NOMO-1 treated with dmso at 0.1 percent for 144 hours (cell line): ENCODE measurements at regions not wholly inside any gene's neighbourhood (a gene's known extent, or its start where the extent isn't known, plus 50 kb on each side); places are given as distances from the start of the nearest gene placed in this dataset.
"Not testable (repeated sequence)": the region's sequence is repeated elsewhere in the genome, so short reads cannot be mapped to it uniquely, and the experiment has no call there.

Source experiments
- DNase-seq: peaks from one replicate; lab custom pipeline; 2025; ENCODE audit not compliant: unreplicated experiment; lab: John Stamatoyannopoulos, UW

DNA sequence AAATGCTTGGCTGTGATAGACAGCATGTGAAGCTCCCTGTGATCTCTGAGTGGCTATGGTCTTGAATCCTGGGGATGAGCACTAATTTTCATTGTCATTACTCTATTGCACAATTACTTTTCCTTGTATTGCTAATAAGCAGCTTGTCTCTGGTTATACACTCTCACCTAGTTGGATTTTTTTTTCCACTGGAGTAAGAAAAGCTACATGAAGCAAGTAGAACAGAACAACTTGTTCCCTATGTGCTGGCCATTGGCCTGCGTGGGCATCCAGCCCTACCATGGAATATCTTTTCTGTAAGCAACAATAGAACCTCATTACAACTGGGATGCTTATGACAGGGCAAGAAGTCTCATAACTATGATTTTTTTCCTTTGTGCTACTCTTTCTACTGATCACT, 807.4 kb downstream of the TNS3 start:
- DNase-seq: no peak

DNA sequence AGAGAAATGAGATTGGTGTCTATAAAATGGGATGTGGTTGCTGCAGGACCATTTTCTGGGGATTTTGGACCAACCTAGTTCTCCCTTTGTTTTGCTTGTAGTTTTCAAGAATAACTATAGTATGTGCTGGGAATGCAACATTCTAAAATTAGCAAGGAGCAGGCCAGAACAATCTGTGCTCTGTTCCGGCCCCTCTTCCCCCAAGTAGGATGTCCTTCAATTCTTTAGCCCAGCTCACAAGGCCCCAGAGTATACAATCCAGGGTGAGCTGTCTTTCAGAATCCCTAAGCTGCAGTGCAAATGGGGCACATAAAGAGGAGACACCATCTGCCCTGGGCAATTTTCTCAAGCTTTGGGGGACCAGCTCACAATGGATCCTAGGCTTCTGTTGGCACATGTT, 809.1 kb downstream of the TNS3 start:
- DNase-seq: no peak

DNA sequence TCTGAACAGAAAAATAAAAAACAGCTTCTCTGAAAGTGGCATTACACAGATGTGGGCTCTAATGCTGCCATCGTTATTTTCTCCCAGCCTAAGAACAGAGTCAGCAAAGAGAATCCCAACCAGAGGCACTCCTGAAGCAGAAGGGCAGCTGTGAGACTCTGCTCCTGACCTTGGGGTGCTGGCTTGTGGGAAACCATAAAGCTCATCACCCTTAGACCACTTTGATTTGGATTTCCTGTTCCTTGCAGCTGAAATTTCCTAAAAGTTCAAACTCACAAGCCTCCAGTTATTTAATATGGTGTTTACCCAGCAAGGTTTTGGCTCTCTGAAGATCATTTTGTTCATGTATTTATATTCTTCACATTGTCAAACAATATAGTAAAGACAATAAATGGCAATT, 814.8 kb downstream of the TNS3 start:
- no peak for DNase-seq

DNA sequence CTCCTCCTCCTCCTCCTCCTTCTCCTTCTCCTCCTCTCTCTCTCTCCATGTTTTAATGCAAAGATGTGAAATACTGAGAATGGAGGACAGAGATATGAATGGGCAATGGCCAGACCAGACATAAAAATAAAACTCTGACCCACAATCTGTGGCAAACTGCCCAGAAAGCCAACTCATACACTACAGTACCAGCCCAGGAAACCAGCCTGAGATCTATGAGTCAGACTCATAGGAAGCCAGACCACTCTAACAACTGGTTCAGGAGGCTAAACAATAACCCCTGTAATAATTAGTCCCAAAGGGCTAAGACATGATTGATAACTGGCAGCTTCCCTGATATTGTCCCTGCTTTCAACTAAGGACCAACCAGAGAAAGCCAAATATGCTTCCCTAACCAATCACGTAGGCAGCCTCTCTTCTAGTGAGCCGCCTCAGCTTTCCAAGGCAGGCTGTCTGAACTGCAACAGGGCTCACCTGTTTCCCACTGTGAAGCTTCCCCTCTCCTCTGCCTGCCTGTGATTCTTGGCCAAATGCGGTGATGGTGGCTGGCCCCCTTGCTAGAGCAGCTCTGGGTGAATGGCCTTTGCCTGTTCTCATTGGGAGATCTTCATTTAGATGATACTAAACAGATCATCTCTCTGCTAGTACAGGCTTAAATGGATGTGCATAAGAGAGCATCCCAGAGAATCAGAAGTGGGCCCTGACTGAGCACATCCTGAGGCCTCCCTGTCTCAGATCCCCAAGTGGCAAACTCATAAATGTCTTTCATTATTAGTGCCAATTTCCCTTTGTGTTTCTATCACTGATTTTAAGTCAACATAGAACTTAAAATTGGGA, 817.6 kb downstream of the TNS3 start:
- DNase-seq: no peak

DNA sequence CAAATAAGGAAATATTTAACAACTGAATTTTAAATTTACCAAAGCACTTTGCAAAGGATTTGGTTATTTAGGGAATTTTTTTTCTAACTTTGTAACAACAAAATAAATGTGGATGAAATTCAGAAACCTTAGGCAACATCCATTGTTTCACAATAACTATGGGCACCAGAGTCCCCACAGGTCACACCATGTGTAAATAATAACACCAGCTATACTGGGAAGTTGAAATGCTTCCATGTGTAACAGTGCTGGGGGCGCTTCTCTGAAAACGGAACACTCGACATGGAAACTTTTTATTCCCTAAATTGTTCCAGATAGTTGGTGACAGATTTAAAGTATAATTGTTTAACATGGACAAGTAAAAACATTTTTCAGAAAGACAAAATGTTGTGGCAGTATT, 818.6 kb downstream of the TNS3 start:
- DNase-seq: no peak

DNA sequence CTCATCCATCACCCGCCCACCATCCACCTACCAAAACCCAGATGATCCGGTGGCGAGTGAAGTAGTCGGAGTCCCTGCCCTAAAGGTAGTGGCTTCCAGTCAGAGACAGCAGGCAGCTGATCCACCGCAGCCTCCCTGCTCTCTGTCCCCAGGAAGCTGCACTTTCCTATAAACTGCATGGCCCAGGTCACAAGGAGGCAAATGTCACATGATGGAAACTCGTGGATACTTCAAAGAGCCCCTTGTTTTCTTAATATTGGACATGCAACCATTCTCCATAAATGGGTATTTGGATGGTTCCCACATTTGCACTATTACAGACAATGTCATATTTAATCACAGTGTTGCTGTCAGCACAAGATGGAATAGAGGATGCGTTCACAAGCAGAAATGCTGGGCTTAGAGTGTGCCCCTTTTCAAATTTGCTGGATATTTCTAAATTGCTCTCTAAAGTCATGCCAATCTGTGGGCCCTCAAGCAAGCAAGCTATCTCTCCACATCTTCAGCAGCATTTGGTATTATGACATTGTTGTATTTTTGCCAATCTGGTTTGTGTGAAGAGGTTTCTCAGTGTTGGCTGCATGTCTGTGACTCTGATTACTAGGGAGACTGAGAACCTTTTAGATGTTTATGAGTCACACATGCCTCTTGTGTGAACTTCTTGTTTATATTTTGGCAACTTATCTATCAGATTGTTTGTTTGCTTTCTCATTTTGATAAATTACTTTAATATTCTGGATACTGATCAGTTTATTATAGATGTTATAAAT, 822.0 kb downstream of the TNS3 start:
- no peak for DNase-seq

DNA sequence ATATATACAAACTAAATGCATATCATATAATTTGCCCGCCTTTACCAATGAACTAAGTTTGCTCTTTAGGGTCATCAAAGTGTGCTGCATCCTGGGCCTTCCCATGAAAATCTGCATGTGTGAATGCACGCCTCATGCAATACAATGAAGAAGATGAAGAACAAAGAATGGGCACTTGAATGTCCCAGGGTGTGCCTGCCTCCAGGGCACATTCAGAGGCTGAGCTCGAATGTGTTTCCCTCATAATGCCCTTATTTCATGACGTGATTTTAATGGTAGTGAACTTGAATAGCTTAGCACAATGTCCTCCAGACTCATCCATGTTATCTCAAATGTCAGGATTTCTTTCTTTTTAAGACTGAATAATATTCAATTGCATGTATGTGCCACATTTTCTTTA, 824.9 kb downstream of the TNS3 start:
- no peak for DNase-seq

DNA sequence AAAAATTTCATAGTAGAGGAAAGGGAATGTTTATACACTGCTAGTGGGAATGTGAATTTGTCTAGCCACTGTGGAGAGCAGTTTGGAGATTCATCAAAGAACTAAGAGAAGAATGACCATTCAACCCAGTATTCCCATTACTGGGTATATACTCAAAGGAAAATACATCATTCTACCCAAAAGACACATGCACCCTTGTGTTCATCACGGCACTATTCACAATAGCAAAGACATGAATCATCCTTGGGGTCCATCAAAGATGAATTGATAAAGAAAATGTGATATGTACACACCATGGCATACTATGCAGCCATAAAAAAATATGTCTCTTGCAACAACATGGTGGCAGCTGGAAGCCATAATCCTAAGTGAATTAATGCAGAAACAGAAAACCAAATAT, 825.7 kb downstream of the TNS3 start:
- no peak for DNase-seq

DNA sequence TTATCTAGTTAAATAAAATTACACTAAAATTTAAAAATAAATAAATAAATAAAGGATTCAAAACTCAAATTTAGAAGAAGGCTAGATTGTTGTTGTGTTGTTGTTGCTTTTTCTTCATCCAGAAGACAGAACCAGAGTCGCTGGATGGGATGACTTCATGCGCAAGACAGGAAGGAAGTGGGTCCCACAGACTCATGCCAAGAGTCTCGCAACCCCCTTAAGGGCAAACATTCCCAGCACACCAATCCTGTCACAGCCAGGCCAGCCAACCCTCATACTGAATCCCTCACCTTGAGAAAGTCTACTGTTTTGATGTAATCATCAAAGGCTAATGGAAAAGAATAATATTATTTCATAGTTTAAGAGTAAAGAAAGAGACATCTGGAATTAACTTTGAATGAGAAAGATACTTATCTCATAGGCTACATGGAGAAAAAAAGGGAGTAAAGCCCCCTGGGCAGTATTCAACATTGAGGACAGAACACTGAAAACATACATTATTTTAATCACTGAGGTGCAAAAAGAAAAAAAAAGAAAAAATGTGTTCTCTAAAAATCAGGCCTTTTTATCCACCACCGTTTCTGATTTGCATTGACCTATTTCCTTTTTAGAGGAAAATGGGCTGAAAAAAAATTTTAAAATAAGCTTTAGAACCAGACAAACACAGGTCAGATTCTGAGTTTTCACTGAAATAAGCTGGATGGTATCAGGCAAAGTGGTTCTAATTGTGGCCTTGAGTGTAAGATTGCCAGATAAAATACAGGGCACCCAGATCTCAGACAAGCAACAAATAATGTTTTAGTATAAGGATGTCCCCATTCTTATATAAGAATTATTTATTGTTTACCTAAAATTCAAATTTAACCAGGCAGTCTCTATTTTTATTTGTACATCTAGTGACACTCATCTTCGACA, 826.5 kb downstream of the TNS3 start:
- DNase-seq: no peak

DNA sequence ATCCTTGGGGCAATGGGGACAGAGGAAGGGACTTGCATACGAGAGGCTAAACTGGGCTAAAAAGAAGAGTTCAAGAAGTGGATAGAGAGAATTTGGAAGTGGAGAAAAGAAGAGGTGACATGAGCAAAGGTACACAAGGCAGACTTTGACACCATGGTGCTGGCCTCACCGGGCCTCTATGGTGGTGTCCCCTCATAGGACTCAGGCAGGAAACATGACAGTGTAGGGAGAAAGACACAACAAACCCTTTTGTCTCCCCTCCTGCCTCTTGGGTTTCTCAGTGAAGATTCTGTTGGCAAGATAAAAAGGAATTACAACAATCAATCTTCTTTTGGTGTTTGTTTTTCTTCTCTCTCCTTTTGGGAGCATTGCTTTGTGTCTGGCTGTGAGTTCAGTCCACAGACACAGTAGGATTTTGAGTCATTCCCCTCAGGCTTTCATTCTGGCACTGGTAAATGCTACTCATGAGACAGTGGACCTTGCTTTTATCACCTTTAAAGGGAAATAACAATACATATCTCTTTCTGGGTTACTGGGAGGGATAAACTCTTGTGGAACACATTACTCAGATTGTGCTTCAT, 827.7 kb downstream of the TNS3 start:
- no peak for DNase-seq

DNA sequence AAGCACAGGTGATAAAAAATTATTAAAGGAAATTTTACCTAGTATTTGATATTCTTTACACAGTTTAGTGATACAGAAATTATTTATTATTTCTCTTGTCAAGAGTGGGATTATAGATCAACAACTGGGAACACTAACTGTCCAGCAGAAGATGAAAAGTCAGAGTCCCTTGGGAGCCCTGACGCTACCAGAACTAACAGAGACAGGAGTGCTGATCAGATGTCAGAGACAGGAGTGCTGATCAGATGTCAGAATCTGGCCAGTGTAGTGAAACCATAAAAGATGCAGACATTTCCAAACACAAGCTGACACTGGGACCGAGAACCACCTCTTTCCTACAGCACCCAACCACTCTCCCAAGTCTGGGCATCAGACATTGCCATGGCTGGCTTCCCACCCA, 828.2 kb downstream of the TNS3 start:
- no peak for DNase-seq

DNA sequence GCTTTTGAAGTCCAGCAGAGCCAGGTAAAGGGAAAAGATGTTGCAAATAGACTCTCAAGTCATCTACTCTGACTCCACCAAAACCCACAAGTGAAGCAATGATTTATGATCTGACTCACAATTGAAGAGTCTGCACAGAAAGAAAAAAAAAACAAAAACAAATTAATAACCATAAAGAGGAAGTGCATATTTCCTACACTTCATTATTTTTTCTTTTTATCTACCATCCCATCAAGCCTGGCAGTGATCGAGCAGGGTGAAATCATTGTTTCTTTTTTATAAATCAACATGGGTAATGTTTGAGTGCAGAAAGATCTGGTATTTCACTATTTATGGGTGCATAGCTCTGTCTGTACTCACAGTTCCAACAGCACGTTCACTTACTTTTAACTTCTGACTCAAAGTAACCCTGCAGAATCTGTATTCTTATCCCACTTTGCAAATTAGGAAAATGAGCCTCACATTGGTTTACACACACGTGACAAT, 829.0 kb downstream of the TNS3 start:
- DNase-seq: peak; percentile 33

DNA sequence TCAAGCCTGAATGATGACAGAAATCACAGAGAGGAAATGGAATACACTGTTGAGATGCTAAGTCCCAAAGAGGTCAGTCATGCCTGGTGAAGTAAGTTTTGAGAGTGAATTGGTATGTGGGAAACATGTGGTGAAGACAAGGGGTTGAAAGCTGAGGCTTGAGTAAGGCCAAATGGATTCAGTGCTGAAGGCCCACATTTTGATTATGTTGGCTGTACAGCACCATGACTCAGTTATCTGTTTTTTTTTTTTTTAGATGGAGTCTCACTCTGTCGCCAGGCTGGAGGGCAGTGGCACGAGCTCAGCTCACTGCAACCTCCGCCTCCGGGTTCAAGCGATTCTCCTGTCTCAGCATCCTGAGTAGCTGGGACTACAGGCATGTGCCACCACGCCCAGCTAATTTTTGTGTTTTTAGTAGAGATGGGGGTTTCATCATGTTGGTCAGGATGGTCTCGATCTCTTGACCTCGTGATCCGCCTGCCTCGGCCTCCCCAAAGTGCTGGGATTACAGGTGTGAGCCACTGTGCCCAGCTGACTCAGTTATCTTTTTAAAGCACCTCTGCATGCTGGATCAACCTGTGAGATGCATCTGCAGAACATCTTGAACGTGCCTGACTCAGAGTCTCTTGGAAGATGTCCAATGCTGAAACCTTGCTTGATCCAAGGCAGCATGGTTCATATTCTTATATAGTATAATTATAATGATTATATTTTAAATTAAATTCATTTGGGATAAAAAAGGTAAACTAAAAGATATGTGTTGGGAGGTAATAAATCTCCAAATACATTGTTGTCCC, 829.8 kb downstream of the TNS3 start:
- not testable (repeated sequence) for DNase-seq

DNA sequence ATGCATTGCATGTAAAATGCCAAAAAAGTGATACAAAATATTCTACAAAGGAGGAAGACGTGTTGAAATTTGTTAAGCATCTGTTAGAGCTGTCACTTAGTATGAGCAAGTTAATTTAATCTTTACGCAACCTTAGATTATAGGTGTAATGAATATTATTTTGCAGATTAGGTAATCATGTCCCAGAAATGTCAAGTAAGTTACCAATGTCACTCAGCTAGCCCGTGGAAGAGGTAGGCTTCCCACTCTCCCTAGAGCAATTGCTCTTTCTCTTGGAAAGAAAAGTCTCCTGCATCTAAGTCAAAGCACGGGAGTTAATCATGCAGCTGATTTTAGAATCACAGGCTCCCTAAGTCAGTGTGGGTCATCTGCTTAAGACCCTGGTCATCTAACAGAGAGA, 830.4 kb upstream of the IGFBP3 start:
- DNase-seq: no peak

DNA sequence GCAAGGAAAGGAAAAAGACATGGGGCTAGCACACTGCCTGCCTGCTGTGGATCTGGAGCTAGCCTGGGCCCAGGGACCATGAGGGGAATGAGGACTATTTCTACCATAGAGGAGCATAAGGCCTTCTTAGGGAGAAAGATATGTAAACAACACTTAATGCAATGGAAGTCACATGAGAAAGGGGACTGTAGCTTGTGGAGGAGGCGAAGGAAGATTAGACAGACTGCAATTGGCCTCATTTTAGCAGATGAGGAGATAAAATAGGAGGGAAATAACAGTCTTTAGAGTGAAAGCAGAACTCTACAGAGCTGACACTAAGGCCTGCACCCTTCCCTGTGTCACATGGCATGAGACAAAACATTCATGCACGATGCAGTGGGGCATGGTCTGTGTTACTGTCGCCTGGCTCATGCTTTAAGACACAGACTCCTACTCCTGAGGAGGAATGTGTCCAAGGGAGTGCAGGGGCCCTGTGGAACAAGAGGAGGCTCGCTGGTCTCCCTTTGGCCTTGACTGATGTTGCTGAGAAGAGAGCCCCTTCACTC, 829.3 kb upstream of the IGFBP3 start:
- DNase-seq: no peak

DNA sequence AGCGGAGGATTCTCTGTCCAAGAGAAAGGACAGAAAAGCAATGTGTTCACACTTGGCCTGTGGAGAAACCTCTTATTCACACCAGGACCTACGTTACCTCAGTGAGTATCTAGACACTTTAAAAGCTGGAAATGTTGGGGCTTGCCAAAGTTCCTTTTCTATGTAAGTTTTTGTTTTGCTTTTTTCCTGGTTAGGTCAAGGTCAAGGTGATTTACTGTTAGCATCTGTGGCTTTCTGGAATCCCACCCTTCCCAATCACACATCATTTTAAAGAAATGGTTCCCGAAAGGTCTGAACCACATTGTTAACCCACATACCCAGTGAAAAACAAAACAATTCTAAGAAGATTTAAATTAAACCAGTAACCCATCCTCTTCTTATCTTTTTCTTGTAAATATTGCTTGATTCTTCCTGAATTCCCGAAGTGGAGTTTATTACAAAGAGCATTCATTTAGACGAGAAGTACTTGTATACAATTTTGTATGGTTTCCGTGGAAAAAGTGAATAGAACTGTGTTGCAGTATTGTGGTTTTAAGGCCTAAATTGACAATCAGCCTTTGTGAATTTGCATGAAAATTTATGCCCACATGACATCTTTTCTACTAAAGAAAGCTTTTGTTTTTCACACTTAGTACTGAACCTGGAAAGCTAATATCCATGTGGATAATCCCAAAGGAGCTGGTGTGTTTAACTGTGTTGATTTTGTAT, 827.0 kb upstream of the IGFBP3 start:
- no peak for DNase-seq

DNA sequence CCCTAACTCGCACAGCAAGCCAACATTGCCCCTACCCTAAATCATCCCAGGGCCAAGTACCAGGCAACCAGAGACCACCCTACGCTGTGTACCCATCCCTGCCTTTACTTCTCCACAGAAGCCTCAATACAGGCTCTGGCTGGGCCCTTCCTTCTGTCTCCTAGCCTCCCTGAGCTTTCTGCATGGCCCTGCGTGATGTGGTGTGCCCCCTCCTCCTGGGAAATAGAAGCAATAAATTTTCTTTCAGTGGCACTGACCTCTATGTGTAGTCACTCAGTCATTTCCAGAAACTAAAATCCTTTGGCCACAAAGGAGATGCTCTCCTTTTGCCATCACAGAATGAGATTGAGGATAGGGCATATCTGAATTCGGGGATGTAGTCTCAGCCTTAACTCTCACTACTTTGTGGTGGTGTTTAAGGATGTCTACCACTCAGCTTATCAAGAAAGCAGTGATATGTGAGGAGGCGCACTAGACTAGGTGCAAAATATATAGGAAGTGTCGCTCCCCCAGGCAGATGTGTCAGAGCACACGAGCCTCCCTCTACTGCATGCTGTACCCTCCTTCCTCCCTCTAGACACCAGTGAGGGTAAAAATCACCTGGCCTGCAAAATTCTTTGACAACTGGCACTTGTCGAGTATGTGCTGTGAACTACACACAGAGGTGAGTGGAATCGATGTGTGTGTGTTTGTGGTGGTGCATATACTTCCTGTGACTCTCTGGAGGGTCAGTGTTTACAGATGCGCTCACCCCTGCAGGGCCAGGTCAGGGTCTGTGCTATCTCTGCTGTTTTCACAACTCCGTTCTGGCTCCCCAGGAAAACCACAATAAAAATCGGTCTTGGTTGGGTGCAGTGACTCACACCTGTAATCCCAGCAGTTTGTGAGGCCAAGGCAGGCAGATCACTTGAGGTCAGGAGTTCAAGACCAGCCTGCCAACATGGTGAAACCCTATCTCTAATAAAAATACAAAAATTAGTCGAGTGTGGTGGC, 825.9 kb upstream of the IGFBP3 start:
- no peak for DNase-seq

DNA sequence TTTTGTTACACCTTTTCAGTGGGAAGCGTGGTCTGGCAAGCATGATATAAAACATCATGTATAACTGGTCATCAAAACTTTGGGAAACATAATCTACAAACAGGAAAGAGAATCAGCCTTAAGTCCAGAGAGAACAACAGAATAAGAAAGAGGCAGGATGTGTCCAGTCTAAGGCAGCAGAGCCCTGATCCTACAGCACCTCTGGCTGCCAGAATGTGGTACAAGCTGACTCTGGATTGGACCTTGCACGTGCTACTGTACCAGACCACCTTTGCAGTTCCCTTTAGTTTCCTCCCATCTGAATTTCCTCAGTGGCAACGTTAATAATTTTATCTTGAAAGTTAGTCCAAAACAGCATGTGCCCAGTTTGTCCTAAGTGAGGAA, 824.6 kb upstream of the IGFBP3 start:
- DNase-seq: no peak
